ENCODE measurements at regions not wholly inside any gene's neighbourhood (a gene's known extent, or its start where the extent isn't known, plus 50 kb on each side); places are given as distances from the start of the nearest gene placed in this dataset.

DNA sequence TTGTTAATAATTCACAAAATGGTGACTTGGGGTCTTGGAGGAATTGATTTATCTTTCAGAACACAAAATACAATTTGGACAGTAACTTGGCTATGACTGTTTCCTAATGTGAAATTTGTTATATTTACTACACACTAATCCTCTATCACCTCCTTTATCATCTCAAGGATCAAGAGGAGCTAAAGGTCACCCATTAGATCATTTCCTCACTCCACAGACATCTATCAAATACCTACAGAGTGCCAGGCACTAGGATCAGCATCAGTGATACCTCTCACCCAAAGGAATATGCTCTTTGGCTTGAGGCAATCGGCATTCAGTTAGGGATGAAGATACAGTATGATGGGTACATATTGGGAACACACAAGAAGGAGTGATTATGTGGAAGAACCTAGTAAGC is 132.1 kb downstream of the INHBA start:
- TF ChIP-seq, protein P1, sequence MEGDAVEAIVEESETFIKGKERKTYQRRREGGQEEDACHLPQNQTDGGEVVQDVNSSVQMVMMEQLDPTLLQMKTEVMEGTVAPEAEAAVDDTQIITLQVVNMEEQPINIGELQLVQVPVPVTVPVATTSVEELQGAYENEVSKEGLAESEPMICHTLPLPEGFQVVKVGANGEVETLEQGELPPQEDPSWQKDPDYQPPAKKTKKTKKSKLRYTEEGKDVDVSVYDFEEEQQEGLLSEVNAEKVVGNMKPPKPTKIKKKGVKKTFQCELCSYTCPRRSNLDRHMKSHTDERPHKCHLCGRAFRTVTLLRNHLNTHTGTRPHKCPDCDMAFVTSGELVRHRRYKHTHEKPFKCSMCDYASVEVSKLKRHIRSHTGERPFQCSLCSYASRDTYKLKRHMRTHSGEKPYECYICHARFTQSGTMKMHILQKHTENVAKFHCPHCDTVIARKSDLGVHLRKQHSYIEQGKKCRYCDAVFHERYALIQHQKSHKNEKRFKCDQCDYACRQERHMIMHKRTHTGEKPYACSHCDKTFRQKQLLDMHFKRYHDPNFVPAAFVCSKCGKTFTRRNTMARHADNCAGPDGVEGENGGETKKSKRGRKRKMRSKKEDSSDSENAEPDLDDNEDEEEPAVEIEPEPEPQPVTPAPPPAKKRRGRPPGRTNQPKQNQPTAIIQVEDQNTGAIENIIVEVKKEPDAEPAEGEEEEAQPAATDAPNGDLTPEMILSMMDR (IDR thresholded peaks at IDR 0.05), result no peak
- no peak for TF ChIP-seq POLR2A (IDR thresholded peaks at IDR 0.05)
